Large intestine (tissue), 3 donors: ENCODE measurements at regions not wholly inside any gene's neighbourhood (a gene's known extent, or its start where the extent isn't known, plus 50 kb on each side); places are given as distances from the start of the nearest gene placed in this dataset.

Source experiments
- DNase-seq, 2 donors: peaks; one replicate each; pipeline versions ENCODE4 v3.0.0 to v3.0.0-alpha.2; 2013
- H3K27ac ChIP-seq: one replicate; pipeline ENCODE4 v1.5.1; 2013; ENCODE audit warnings: low read length
- H3K27me3 ChIP-seq: 2 replicates; pipeline ENCODE4 v1.6.1; 2013; ENCODE audit warnings: low read length; ENCODE audit not compliant: control insufficient read depth, insufficient read depth
- H3K36me3 ChIP-seq: 2 replicates; pipeline ENCODE4 v1.6.1; 2013; ENCODE audit warnings: low read length; ENCODE audit not compliant: control insufficient read depth, insufficient read depth
- H3K4me1 ChIP-seq: one replicate; pipeline ENCODE4 v1.6.1; 2013; ENCODE audit warnings: low read length; ENCODE audit not compliant: control insufficient read depth, insufficient read depth
- H3K4me3 ChIP-seq: one replicate; pipeline ENCODE4 v1.5.1; 2013; ENCODE audit warnings: low read length
- H3K9me3 ChIP-seq: one replicate; pipeline ENCODE4 v1.6.1; 2013; ENCODE audit warnings: mild to moderate bottlenecking, low read depth, low read length, moderate library complexity; ENCODE audit not compliant: control insufficient read depth
- WGBS: methylation state at CpG from one replicate; pipeline ENCODE4 v1.1.5; 2013; ENCODE audit warnings: low lambda C conversion rate; ENCODE audit not compliant: insufficient coverage; 5-methylcytosine and 5-hydroxymethylcytosine counted together

GRCh38 chr12:92089559-92089958, 56.1 kb downstream of the BTG1 start:
- no peak overlapping the region for H3K27ac ChIP-seq
- DNase-seq: no peak
- H3K4me3 ChIP-seq: no peak overlapping the region
- no peaks in the 10 kb centered on the region for H3K27me3 ChIP-seq
- H3K36me3 ChIP-seq: no peaks in the 10 kb centered on the region
- no peaks in the 10 kb centered on the region for H3K4me1 ChIP-seq
- no peaks in the 10 kb centered on the region for H3K9me3 ChIP-seq

- Histone ChIP-seq H3K27me3 (no peaks in the 10 kb centered on the region), H3K9me3 (no peaks in the 10 kb centered on the region), H3K36me3 (no peaks in the 10 kb centered on the region), H3K4me3 (no peak overlapping the region), H3K4me1 (no peaks in the 10 kb centered on the region), H3K27ac (no peak overlapping the region)
- no CpG with 5 or more reads among the region's 2 CpGs for WGBS
- no peak for DNase-seq
Observed at GRCh38 chr12:92088805-92089204, 56.8 kb downstream of the BTG1 start.

- no peak for DNase-seq
- Histone ChIP-seq H3K4me3 (no peak overlapping the region), H3K27ac (no peak overlapping the region), H3K4me1 (peaks cover 3% of the 10 kb centered on the region), H3K36me3 (no peaks in the 10 kb centered on the region), H3K27me3 (no peaks in the 10 kb centered on the region), H3K9me3 (no peaks in the 10 kb centered on the region)
- no CpG with 5 or more reads among the region's 1 CpG for WGBS
Observed at GRCh38 chr12:92085736-92086040, 60.0 kb downstream of the BTG1 start.

DNA sequence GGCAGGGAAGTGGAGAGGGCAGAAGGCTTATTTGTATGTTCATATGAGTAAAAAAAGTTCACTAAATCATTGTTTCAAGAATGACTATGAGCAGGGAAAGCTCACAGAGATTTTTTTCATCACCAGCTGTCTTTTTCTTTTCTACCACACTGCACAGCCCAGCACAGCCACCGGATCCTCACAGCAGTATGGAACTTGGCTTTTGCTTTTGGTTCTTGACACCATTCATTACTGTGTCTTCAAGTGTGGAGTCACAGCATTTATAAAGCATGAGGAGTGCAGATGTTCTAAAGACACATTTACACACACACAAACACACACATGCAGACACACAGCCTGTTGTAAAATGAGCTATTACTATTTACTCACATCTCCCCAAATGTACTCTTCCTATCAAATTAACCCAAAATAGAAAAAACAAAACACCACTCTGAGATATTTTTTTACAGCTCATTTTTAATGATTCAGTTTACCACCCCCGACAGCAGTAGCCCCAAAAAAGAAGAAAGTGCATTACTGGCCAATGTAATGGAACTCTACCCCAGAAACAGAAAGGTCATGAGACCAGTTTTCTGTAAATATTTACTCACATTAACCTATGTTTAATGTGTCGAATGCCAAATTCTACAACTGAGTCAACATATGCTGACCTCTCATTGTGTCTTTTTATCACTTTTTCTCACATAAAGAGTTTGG, 60.5 kb downstream of the BTG1 start:
- Histone ChIP-seq H3K4me3 (no peak overlapping the region), H3K4me1 (peaks cover 7% of the 10 kb centered on the region), H3K9me3 (no peaks in the 10 kb centered on the region), H3K27me3 (no peaks in the 10 kb centered on the region), H3K27ac (no peak overlapping the region), H3K36me3 (no peaks in the 10 kb centered on the region)
- DNase-seq: no peak
- WGBS: no CpG with 5 or more reads among the region's 3 CpGs

GRCh38 chr12:92080911-92081285, 64.7 kb downstream of the BTG1 start:
- no peak overlapping the region for H3K4me3 ChIP-seq
- peak overlapping the region; percentile 46 for H3K27ac ChIP-seq
- no peaks in the 10 kb centered on the region for H3K27me3 ChIP-seq
- no peaks in the 10 kb centered on the region for H3K36me3 ChIP-seq
- H3K9me3 ChIP-seq: no peaks in the 10 kb centered on the region
- DNase-seq: no peak
- whole genome bisulfite sequencing: 89% methylated on average over 1 of the region's 3 CpGs
- peaks cover 13% of the 10 kb centered on the region for H3K4me1 ChIP-seq

- DNase-seq: no peak
- no peak overlapping the region for H3K4me3 ChIP-seq
- H3K4me1 ChIP-seq: peaks cover 13% of the 10 kb centered on the region
- H3K9me3 ChIP-seq: no peaks in the 10 kb centered on the region
- no peaks in the 10 kb centered on the region for H3K36me3 ChIP-seq
- H3K27ac ChIP-seq: no peak overlapping the region
- no peaks in the 10 kb centered on the region for H3K27me3 ChIP-seq
Observed at GRCh38 chr12:92079054-92079385, 66.6 kb downstream of the BTG1 start.

DNA sequence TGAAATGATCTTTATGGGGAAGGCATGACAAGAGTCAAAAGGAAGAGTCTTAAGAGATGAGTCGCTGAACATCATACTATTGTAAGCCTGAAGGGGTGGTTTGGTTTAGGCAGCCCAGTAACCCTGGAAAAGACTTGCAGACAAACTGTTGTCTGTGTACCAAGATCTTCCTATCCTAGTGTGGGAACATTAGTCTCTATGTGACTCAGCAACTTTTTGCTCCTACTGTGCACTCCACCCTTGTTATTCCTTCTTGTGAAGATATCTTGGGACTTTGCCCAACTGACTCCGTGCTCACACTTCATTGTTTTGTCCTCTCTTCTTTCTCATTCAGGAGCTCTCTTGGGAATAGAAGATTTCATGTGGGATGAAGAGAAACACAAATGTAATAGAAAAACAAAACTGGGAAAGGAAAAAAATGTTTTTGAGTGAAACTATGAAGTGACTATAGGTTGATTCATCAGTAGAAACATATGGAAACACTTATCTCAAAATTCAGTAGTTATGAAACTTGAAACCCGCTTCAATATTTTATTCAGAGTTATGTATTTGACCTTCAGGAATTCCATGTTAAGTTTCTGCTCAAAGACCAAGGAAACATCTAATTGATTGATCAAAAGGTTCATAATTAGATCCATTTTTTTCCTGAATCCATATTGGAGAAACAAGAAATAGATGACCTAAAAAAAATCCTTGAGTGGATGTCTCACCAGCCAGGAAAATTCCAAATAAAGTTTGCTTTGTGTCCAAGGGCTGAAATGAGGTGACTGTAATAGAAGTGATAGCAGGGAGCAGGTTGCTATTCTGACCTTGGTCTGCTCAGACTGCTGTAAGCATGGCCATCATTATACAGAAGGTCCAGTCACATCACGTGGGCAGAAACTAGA, 67.2 kb downstream of the BTG1 start:
- Histone ChIP-seq H3K4me1 (peaks cover 13% of the 10 kb centered on the region), H3K27me3 (no peaks in the 10 kb centered on the region), H3K36me3 (no peaks in the 10 kb centered on the region), H3K27ac (no peak overlapping the region), H3K4me3 (no peak overlapping the region), H3K9me3 (no peaks in the 10 kb centered on the region)
- WGBS: 49% methylated on average over 2 of the region's 4 CpGs
- peak; percentile 44 to 72 for DNase-seq

DNA sequence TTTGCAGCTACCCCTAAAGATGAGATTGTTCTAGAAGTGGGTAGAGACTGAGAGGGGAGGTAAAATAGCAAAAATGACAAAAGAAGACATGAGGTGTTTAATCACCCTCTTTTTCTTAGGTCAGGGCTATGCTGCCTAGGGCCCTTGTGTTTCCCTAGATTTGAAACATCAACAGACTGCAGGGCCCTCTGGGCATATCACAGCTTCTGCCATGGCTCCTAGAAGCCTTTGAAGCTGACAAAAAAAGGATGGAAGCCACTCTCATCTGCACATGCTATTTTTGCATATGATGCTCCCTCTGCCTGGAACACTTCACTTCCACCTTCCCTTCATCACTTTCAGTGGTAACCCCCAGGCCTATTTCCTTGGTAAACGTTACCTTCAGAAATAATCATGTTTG, 68.1 kb downstream of the BTG1 start:
- H3K27ac ChIP-seq: no peak overlapping the region

GRCh38 chr12:92076101-92076500, 69.5 kb downstream of the BTG1 start:
- H3K27ac ChIP-seq: no peak overlapping the region
- no peaks in the 10 kb centered on the region for H3K27me3 ChIP-seq
- H3K4me3 ChIP-seq: no peak overlapping the region
- H3K36me3 ChIP-seq: no peaks in the 10 kb centered on the region
- no peaks in the 10 kb centered on the region for H3K9me3 ChIP-seq
- H3K4me1 ChIP-seq: peaks cover 17% of the 10 kb centered on the region
- no peak for DNase-seq

More for the DNA sequence above, 68.1 kb downstream of the BTG1 start:
- H3K36me3 ChIP-seq: no peaks in the 10 kb centered on the region
- no peaks in the 10 kb centered on the region for H3K27me3 ChIP-seq
- H3K4me3 ChIP-seq: no peak overlapping the region
- peaks cover 13% of the 10 kb centered on the region for H3K4me1 ChIP-seq
- no peak for DNase-seq
- H3K9me3 ChIP-seq: no peaks in the 10 kb centered on the region
- WGBS: no CpG with 5 or more reads among the region's 1 CpG

GRCh38 chr12:92075425-92075914, 70.2 kb downstream of the BTG1 start:
- Histone ChIP-seq H3K4me1 (peaks cover 12% of the 10 kb centered on the region), H3K9me3 (no peaks in the 10 kb centered on the region), H3K27ac (no peak overlapping the region), H3K36me3 (no peaks in the 10 kb centered on the region), H3K4me3 (no peak overlapping the region), H3K27me3 (no peaks in the 10 kb centered on the region)
- WGBS: 100% methylated on average over 1 of the region's 2 CpGs
- no peak for DNase-seq

DNA sequence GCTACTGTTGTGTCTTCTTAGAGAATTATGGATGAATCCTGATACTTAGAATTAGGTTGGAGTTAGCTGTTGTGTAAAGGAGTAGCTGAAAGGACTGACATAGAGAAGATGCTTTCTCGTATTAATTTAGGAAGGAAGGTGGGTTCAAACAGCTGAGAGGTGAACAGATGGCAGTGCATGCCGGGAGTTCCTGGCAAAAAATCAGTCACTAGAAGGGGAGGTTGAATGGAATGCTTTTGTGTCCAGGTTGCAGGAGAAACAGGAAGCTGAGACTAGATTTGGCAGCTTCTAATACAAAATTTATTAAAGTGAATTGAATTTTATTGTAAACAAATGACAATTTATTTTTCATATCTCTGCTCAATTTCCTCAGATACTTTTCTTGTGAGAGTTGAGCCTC, 70.8 kb downstream of the BTG1 start:
- H3K27ac ChIP-seq: no peak overlapping the region

More for the DNA sequence above, 70.8 kb downstream of the BTG1 start:
- H3K27me3 ChIP-seq: no peaks in the 10 kb centered on the region
- H3K36me3 ChIP-seq: no peaks in the 10 kb centered on the region
- H3K4me3 ChIP-seq: no peak overlapping the region
- no peaks in the 10 kb centered on the region for H3K9me3 ChIP-seq
- peaks cover 11% of the 10 kb centered on the region for H3K4me1 ChIP-seq
- no peak for DNase-seq
- no CpG with 5 or more reads among the region's 2 CpGs for WGBS
